ENCODE measurements at regions not wholly inside any gene's neighbourhood (a gene's known extent, or its start where the extent isn't known, plus 50 kb on each side); places are given as distances from the start of the nearest gene placed in this dataset.

- Histone ChIP-seq H3K79me2 (ENCODE audit: control insufficient read depth, insufficient read depth, low read length) (no peaks in the 10 kb centered on the region), H3K4me3 (replicated peaks in 1 of 4; ENCODE audit: control extremely low read depth in 1 of 4, insufficient read depth in 1 of 4, low read depth in 3 of 4, low read length in 4 of 4) (no peak overlapping the region), H2AFZ (ENCODE audit: low read length) (no peak overlapping the region), H4K20me1 (ENCODE audit: control insufficient read depth, extremely low read depth, insufficient read depth, low read length) (no peaks in the 10 kb centered on the region), H3K9ac (ENCODE audit: insufficient read depth, low read length) (no peak overlapping the region), H3K4me2 (ENCODE audit: extremely low read depth, insufficient read depth, low read length) (no peak overlapping the region), H3K4me1 (ENCODE audit: control insufficient read depth, extremely low read depth, insufficient read depth, low read length) (no peaks in the 10 kb centered on the region), H3K9me3 (ENCODE audit: control insufficient read depth, insufficient read depth, low read depth, low read length) (no peaks in the 10 kb centered on the region), H3K27me3 (ENCODE audit: control insufficient read depth, insufficient read depth, low read length) (no peaks in the 10 kb centered on the region), H3K36me3 (ENCODE audit: control insufficient read depth, insufficient read depth, low read length) (no peaks in the 10 kb centered on the region), H3K27ac (ENCODE audit: insufficient read depth, low read length) (no peak overlapping the region)
- TF ChIP-seq EZH2 (IDR thresholded peaks at IDR 0.05; ENCODE audit: low read length, missing control alignments), result no peak
- no peak for TF ChIP-seq CTCF (conservative IDR thresholded peaks at IDR 0.05 in 1 of 2, IDR thresholded peaks at IDR 0.05 in 1 of 2; ENCODE audit: low read depth in 1 of 2, low read length in 2 of 2)
- DNase-seq (ENCODE audit: low read depth in 2 of 2), result no peak
Measured at GRCh38 chr13:74669149-74669548, 534.9 kb upstream of the KLF12 start.

- H3K79me2 ChIP-seq (ENCODE audit: control insufficient read depth, insufficient read depth, low read length), result no peaks in the 10 kb centered on the region
- no peak overlapping the region for H3K4me2 ChIP-seq (ENCODE audit: extremely low read depth, insufficient read depth, low read length)
- no peaks in the 10 kb centered on the region for H3K4me1 ChIP-seq (ENCODE audit: control insufficient read depth, extremely low read depth, insufficient read depth, low read length)
- no peak overlapping the region for H3K27ac ChIP-seq (ENCODE audit: insufficient read depth, low read length)
- H3K9ac ChIP-seq (ENCODE audit: insufficient read depth, low read length), result no peak overlapping the region
- no peaks in the 10 kb centered on the region for H3K9me3 ChIP-seq (ENCODE audit: control insufficient read depth, insufficient read depth, low read depth, low read length)
- DNase-seq (ENCODE audit: low read depth in 2 of 2), result no peak
- H4K20me1 ChIP-seq (ENCODE audit: control insufficient read depth, extremely low read depth, insufficient read depth, low read length), result no peaks in the 10 kb centered on the region
- TF ChIP-seq EZH2 (IDR thresholded peaks at IDR 0.05; ENCODE audit: low read length, missing control alignments), result no peak
- TF ChIP-seq CTCF (conservative IDR thresholded peaks at IDR 0.05 in 1 of 2, IDR thresholded peaks at IDR 0.05 in 1 of 2; ENCODE audit: low read depth in 1 of 2, low read length in 2 of 2), result no peak
- no peak overlapping the region for H2AFZ ChIP-seq (ENCODE audit: low read length)
- no peaks in the 10 kb centered on the region for H3K27me3 ChIP-seq (ENCODE audit: control insufficient read depth, insufficient read depth, low read length)
- no peak overlapping the region for H3K4me3 ChIP-seq (replicated peaks in 1 of 4; ENCODE audit: control extremely low read depth in 1 of 4, insufficient read depth in 1 of 4, low read depth in 3 of 4, low read length in 4 of 4)
- H3K36me3 ChIP-seq (ENCODE audit: control insufficient read depth, insufficient read depth, low read length), result no peaks in the 10 kb centered on the region
Measured at GRCh38 chr13:74667656-74668203, 533.5 kb upstream of the KLF12 start.

GRCh38 chr13:74662905-74663304 lies 528.7 kb upstream of the KLF12 start:
- Histone ChIP-seq H3K27ac (ENCODE audit: insufficient read depth, low read length) (no peak overlapping the region), H3K4me2 (ENCODE audit: extremely low read depth, insufficient read depth, low read length) (no peak overlapping the region), H3K27me3 (ENCODE audit: control insufficient read depth, insufficient read depth, low read length) (no peaks in the 10 kb centered on the region), H3K4me1 (ENCODE audit: control insufficient read depth, extremely low read depth, insufficient read depth, low read length) (no peaks in the 10 kb centered on the region), H3K36me3 (ENCODE audit: control insufficient read depth, insufficient read depth, low read length) (no peaks in the 10 kb centered on the region), H3K9ac (ENCODE audit: insufficient read depth, low read length) (no peak overlapping the region), H3K4me3 (replicated peaks in 1 of 4; ENCODE audit: control extremely low read depth in 1 of 4, insufficient read depth in 1 of 4, low read depth in 3 of 4, low read length in 4 of 4) (no peak overlapping the region), H4K20me1 (ENCODE audit: control insufficient read depth, extremely low read depth, insufficient read depth, low read length) (no peaks in the 10 kb centered on the region), H2AFZ (ENCODE audit: low read length) (no peak overlapping the region), H3K79me2 (ENCODE audit: control insufficient read depth, insufficient read depth, low read length) (no peaks in the 10 kb centered on the region), H3K9me3 (ENCODE audit: control insufficient read depth, insufficient read depth, low read depth, low read length) (no peaks in the 10 kb centered on the region)
- no peak for TF ChIP-seq CTCF (conservative IDR thresholded peaks at IDR 0.05 in 1 of 2, IDR thresholded peaks at IDR 0.05 in 1 of 2; ENCODE audit: low read depth in 1 of 2, low read length in 2 of 2)
- TF ChIP-seq EZH2 (IDR thresholded peaks at IDR 0.05; ENCODE audit: low read length, missing control alignments), result no peak
- peak in 1 of 2 donors; percentile 44 for DNase-seq (ENCODE audit: low read depth in 2 of 2)

Measured in fibroblast of lung (primary cell).